NCI-H2029 treated with DMSO at 0.1 percent for 48 hours (cell line): ENCODE measurements at regions not wholly inside any gene's neighbourhood (a gene's known extent, or its start where the extent isn't known, plus 50 kb on each side); places are given as distances from the start of the nearest gene placed in this dataset.
A peak's percentile ranks its signal among the peaks of the same experiment; 100 is the strongest.

Experiments
- DNase-seq: peaks from one replicate; lab custom pipeline; 2025; lab: John Stamatoyannopoulos, UW

GRCh38 chr12:124428792-124429281 lies 133.9 kb downstream of the RFLNA start:
- DNase-seq, result no peak

GRCh38 chr12:124428136-124428791 lies 133.4 kb downstream of the RFLNA start:
- DNase-seq, result no peak

GRCh38 chr12:124426594-124427555 lies 132.0 kb downstream of the RFLNA start:
- no peak for DNase-seq

GRCh38 chr12:124425667-124426066 lies 130.8 kb downstream of the RFLNA start:
- no peak for DNase-seq

GRCh38 chr12:124424516-124424905 lies 129.6 kb downstream of the RFLNA start:
- no peak for DNase-seq

GRCh38 chr12:124423761-124424515 lies 129.0 kb downstream of the RFLNA start:
- no peak for DNase-seq

- peak; percentile 36 for DNase-seq
Measured at GRCh38 chr12:124422570-124423523, 128.0 kb downstream of the RFLNA start.

- no peak for DNase-seq
Measured at GRCh38 chr12:124422142-124422569, 127.3 kb downstream of the RFLNA start.

GRCh38 chr12:124420996-124421674 lies 126.2 kb downstream of the RFLNA start:
- no peak for DNase-seq

GRCh38 chr12:124420041-124420995 lies 125.4 kb downstream of the RFLNA start:
- DNase-seq, result no peak

- DNase-seq, result no peak
Measured at GRCh38 chr12:124419292-124420040, 124.6 kb downstream of the RFLNA start.

GRCh38 chr12:124418791-124419190 lies 123.9 kb downstream of the RFLNA start:
- DNase-seq, result no peak

- no peak for DNase-seq
Measured at GRCh38 chr12:124418156-124418555, 123.3 kb downstream of the RFLNA start.

GRCh38 chr12:124416516-124417395 lies 121.9 kb downstream of the RFLNA start:
- DNase-seq, result no peak

GRCh38 chr12:124415064-124415463 lies 120.2 kb downstream of the RFLNA start:
- no peak for DNase-seq

GRCh38 chr12:124413915-124414314 lies 119.0 kb downstream of the RFLNA start:
- DNase-seq, result no peak

- peak; percentile 13 for DNase-seq
Measured at GRCh38 chr12:124413401-124413800, 118.5 kb downstream of the RFLNA start.

- no peak for DNase-seq
Measured at GRCh38 chr12:124412646-124413015, 117.7 kb downstream of the RFLNA start.
